IMR-90 (cell line): ENCODE measurements at regions not wholly inside any gene's neighbourhood (a gene's known extent, or its start where the extent isn't known, plus 50 kb on each side); places are given as distances from the start of the nearest gene placed in this dataset.

Source experiments
- ATAC-seq: fragments of 200-7000 bp; cut with Tn5 transposase; 2 replicates; pipeline ENCODE4 v1.9.1; 2020; ENCODE audit warnings: low read depth, mild to moderate bottlenecking, moderate library complexity
- BruUV-seq: library from RNA; stranded (reverse); fragments of 400-500 nt; replicated peaks from 2 replicates; lab custom pipeline; 2021; lab: Mats Ljungman, UMichigan
- CTCF ChIA-PET: fragments of 300-600 bp; formaldehyde crosslinking; extraction: SDS; loops from one replicate; lab custom pipeline; 2021; ENCODE audit warnings: antibody characterized with exemption; lab: Yijun Ruan, JAX
- POLR2A ChIA-PET: fragments of 300-600 bp; sonication (Branson Sonifier 250); formaldehyde crosslinking; loops from one replicate; lab custom pipeline; 2022; ENCODE audit warnings: antibody characterized with exemption; ENCODE audit not compliant: unreplicated experiment; lab: Charles Lee
- DNase-seq: peaks from one replicate; pipeline ENCODE4 v3.0.0; 2013
- H2AFZ ChIP-seq: replicated peaks from 2 replicates; pipeline ENCODE3; 2013; ENCODE audit warnings: low read length, mild to moderate bottlenecking; ENCODE audit not compliant: poor library complexity
- H2AK5ac ChIP-seq: 2 replicates; pipeline ENCODE4 v1.6.1; 2013; ENCODE audit warnings: low read depth, low read length, inconsistent platforms
- H2AK9ac ChIP-seq: replicated peaks from 2 replicates; pipeline ENCODE3; 2013; ENCODE audit warnings: mild to moderate bottlenecking, low read depth, low read length, moderate library complexity; ENCODE audit not compliant: poor library complexity
- H2BK120ac ChIP-seq: 2 replicates; pipeline ENCODE4 v1.6.1; 2013; ENCODE audit warnings: low read depth, low read length, inconsistent platforms
- H2BK15ac ChIP-seq: 3 replicates; pipeline ENCODE4 v1.6.1; 2013; ENCODE audit warnings: low read depth, low read length, inconsistent platforms
- H2BK20ac ChIP-seq: 2 replicates; pipeline ENCODE4 v1.6.1; 2013; ENCODE audit warnings: low read depth, mild to moderate bottlenecking, inconsistent platforms, low read length, moderate library complexity
- H2BK5ac ChIP-seq: 2 replicates; pipeline ENCODE4 v1.6.1; 2013; ENCODE audit warnings: mild to moderate bottlenecking, low read depth, low read length, inconsistent platforms; ENCODE audit not compliant: poor library complexity, severe bottlenecking
- H3K14ac ChIP-seq: replicated peaks from 2 replicates; pipeline ENCODE4 v1.6.1; 2013; ENCODE audit warnings: low read depth, low read length, inconsistent platforms
- H3K18ac ChIP-seq: 2 replicates; pipeline ENCODE4 v1.6.1; 2013; ENCODE audit warnings: low read depth, low read length, control low read depth
- H3K23ac ChIP-seq: 2 replicates; pipeline ENCODE4 v1.6.1; 2013; ENCODE audit warnings: low read depth, low read length, inconsistent platforms
- H3K27ac ChIP-seq: 2 replicates; pipeline ENCODE4 v1.5.1; 2013; ENCODE audit warnings: mild to moderate bottlenecking, control low read depth, low read length; ENCODE audit not compliant: insufficient read depth
- H3K27me3 ChIP-seq: 2 replicates; pipeline ENCODE4 v1.6.1; 2013; ENCODE audit warnings: low read length; ENCODE audit not compliant: control insufficient read depth, insufficient read depth
- H3K36me3 ChIP-seq: 2 replicates; pipeline ENCODE4 v1.6.1; 2013; ENCODE audit warnings: low read length, mixed read lengths; ENCODE audit not compliant: control insufficient read depth, insufficient read depth
- H3K4ac ChIP-seq: 2 replicates; pipeline ENCODE4 v1.6.1; 2013; ENCODE audit warnings: low read depth, low read length, inconsistent platforms
- H3K4me1 ChIP-seq: 2 replicates; pipeline ENCODE4 v1.6.1; 2013; ENCODE audit warnings: low read length, mixed read lengths; ENCODE audit not compliant: control insufficient read depth, insufficient read depth
- H3K4me2 ChIP-seq: 2 replicates; pipeline ENCODE4 v1.6.1; 2013; ENCODE audit warnings: low read depth, mild to moderate bottlenecking, control low read depth, low read length, moderate library complexity
- H3K4me3 ChIP-seq: 2 replicates; pipeline ENCODE4 v1.5.1; 2013; ENCODE audit warnings: low read depth, mild to moderate bottlenecking, control low read depth, low read length, moderate library complexity; ENCODE audit not compliant: insufficient read depth
- H3K56ac ChIP-seq: 2 replicates; pipeline ENCODE4 v1.6.1; 2013; ENCODE audit warnings: low read length, inconsistent platforms; ENCODE audit not compliant: insufficient read depth; ENCODE audit errors: extremely low read depth
- H3K79me1 ChIP-seq, 2 experiments: 2 replicates each; pipeline ENCODE4 v1.6.1; 2013; ENCODE audit warnings: low read length in 2 of 2, inconsistent platforms in 1 of 2, low read depth in 1 of 2
- H3K9ac ChIP-seq: 2 replicates; pipeline ENCODE4 v1.6.1; 2013; ENCODE audit warnings: low read depth, low read length, control low read depth
- H3K9me1 ChIP-seq: 2 replicates; pipeline ENCODE4 v1.6.1; 2013; ENCODE audit warnings: low read length, inconsistent platforms; ENCODE audit not compliant: insufficient read depth
- H3K9me3 ChIP-seq: 2 replicates; pipeline ENCODE4 v1.6.1; 2013; ENCODE audit warnings: low read length; ENCODE audit not compliant: control insufficient read depth, insufficient read depth
- H4K20me1 ChIP-seq: 2 replicates; pipeline ENCODE4 v1.6.1; 2013; ENCODE audit warnings: low read length, inconsistent platforms; ENCODE audit not compliant: insufficient read depth
- H4K5ac ChIP-seq: 2 replicates; pipeline ENCODE4 v1.6.1; 2013; ENCODE audit warnings: mild to moderate bottlenecking, low read depth, low read length, control low read depth
- H4K8ac ChIP-seq, 2 experiments: 2 replicates each; pipeline ENCODE4 v1.6.1; 2013; ENCODE audit warnings: low read depth in 2 of 2, low read length in 2 of 2, control low read depth in 1 of 2, inconsistent platforms in 1 of 2
- H4K91ac ChIP-seq: 2 replicates; pipeline ENCODE4 v1.6.1; 2013; ENCODE audit warnings: low read depth, low read length, inconsistent platforms; ENCODE audit not compliant: insufficient read depth
- MXI1 ChIP-seq: IDR thresholded peaks from 2 replicates; pipeline ENCODE4 v1.6.1; 2012; ENCODE audit warnings: low read depth, mild to moderate bottlenecking, low read length, moderate library complexity, borderline replicate concordance
- NFE2L2 ChIP-seq: fragments of 150-350 bp; IDR thresholded peaks from 2 replicates; pipeline ENCODE4 v1.6.1; 2016; ENCODE audit warnings: low read depth, mild to moderate bottlenecking, low read length
- RFX5 ChIP-seq: IDR thresholded peaks from 2 replicates; pipeline ENCODE4 v1.8.0; 2012; ENCODE audit warnings: low read depth, mild to moderate bottlenecking, low read length, moderate library complexity
- WGBS, 2 experiments: methylation state at CpG; one replicate each; pipeline versions ENCODE4 v1.1.5 to v1.1.7; 2013; ENCODE audit warnings: missing lambda C conversion rate in 2 of 2; ENCODE audit not compliant: insufficient read length in 1 of 2; ENCODE audit errors: extremely low coverage in 2 of 2; 5-methylcytosine and 5-hydroxymethylcytosine counted together
- dilution Hi-C: fragments of 300-500 bp; cut with HindIII; formaldehyde crosslinking; loops from one replicate; pipeline ENCODE4 v1.14.3; 2018; ENCODE audit warnings: low sequenced_read_pairs; ENCODE audit not compliant: unreplicated experiment
- in situ Hi-C: fragments of 300-500 bp; cut with MboI; formaldehyde crosslinking; loops from 3 replicates; pipeline ENCODE4 v1.14.3; 2019; ENCODE audit warnings: low sequenced_read_pairs, inconsistent platforms, mixed read lengths
- intact Hi-C: fragments of 100-400 bp; cut with micrococcal nuclease; formaldehyde crosslinking; loops from 2 replicates; pipeline ENCODE4 v1.10.0; 2022

DNA sequence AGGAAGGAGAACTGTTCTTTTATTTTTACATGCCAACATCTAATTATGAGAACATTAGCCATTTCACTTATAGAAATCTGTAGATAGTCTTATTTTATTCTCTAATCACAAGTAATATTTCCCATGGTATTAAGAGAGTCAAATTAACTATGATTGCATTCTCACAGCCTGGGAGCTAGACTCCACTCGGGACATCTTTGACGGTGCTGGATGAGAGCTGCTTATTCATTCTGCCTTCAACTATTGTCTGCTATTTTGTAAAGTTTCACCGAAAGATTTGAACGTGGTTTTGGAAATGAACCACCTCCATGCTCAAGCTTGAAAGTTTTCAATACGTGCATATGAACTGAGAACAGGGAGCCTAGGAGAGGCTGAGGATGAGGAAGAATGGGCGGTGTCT, 264.3 kb upstream of the KLF6 start:
- Histone ChIP-seq H2BK5ac (no peak overlapping the region), H3K9me1 (0 out of 2 replicates have a peak, but pooled peaks cover 4% of the 10 kb centered on the region), H3K18ac (no peak overlapping the region), H2BK15ac (no peak overlapping the region), H3K36me3 (no peaks in the 10 kb centered on the region), H2BK20ac (no peak overlapping the region), H3K79me1 (0 out of 4 replicates have a peak, but pooled peaks cover 0 to 3% of the 10 kb centered on the region in 2 experiments), H3K9ac (no peak overlapping the region), H4K91ac (no peak overlapping the region), H4K8ac (no peak overlapping the region), H2AK5ac (no peak overlapping the region), H3K23ac (no peak overlapping the region), H3K56ac (no peak overlapping the region), H3K4ac (no peak overlapping the region), H2BK120ac (no peak overlapping the region), H3K4me2 (no peak overlapping the region), H4K5ac (no peak overlapping the region), H3K4me1 (peaks cover 5% of the 10 kb centered on the region; the same call in 1 of the 2 replicates), H3K9me3 (no peaks in the 10 kb centered on the region), H3K27ac (no peak overlapping the region), H3K4me3 (no peak overlapping the region), H3K14ac (no peak overlapping the region), H3K27me3 (no peaks in the 10 kb centered on the region), H2AK9ac (no peak overlapping the region), H2AFZ (no peak overlapping the region), H4K20me1 (no peaks in the 10 kb centered on the region)
- POLR2A ChIA-PET: no interaction called here
- TF ChIP-seq MXI1 (no peak), RFX5 (no peak), NFE2L2 (no peak)
- in situ Hi-C loops: no loop called here
- no peak for DNase-seq
- CTCF ChIA-PET: interaction anchor here (1.4 kb wide), 1 partner anchor 8 kb away, joined by 3 read pairs; no protein-coding TSS in a partner anchor
- no TSS peak for BruUV-seq
- ATAC-seq: no peak
- intact Hi-C loops: no loop called here
- dilution Hi-C loops: no loop called here
- WGBS, 2 experiments: 100% methylated on average over 2 of the region's 6 CpGs; no CpG with 5 or more reads in 1 of the 2 experiments
